T-helper 1 cell treated with Interleukin-12 subunit alpha and Interleukin-12 subunit beta and Interleukin-4 antibody, amounts not matched to agents 30 μg/mL and 1 μg/mL, for 36 hours (primary cell): ENCODE measurements at regions not wholly inside any gene's neighbourhood (a gene's known extent, or its start where the extent isn't known, plus 50 kb on each side); places are given as distances from the start of the nearest gene placed in this dataset.
"Not testable (repeated sequence)": the region's sequence is repeated elsewhere in the genome, so short reads cannot be mapped to it uniquely, and the experiment has no call there.

Source experiments
- H3K27ac Mint-ChIP-seq: one replicate; pipeline ENCODE4 v1.8.0; 2021; ENCODE audit warnings: mild to moderate bottlenecking, mixed read lengths
- H3K27me3 Mint-ChIP-seq: one replicate; pipeline ENCODE4 v1.8.0; 2021; ENCODE audit warnings: low read depth, mixed read lengths
- H3K36me3 Mint-ChIP-seq: one replicate; pipeline ENCODE4 v1.8.0; 2021; ENCODE audit warnings: low read depth, mixed read lengths
- H3K4me1 Mint-ChIP-seq: one replicate; pipeline ENCODE4 v1.8.0; 2021; ENCODE audit warnings: low read depth, mixed read lengths
- H3K4me3 Mint-ChIP-seq: one replicate; pipeline ENCODE4 v1.8.0; 2021; ENCODE audit warnings: mild to moderate bottlenecking, moderate library complexity, mixed read lengths
- H3K9me3 Mint-ChIP-seq: one replicate; pipeline ENCODE4 v1.8.0; 2021; ENCODE audit warnings: mixed read lengths

DNA sequence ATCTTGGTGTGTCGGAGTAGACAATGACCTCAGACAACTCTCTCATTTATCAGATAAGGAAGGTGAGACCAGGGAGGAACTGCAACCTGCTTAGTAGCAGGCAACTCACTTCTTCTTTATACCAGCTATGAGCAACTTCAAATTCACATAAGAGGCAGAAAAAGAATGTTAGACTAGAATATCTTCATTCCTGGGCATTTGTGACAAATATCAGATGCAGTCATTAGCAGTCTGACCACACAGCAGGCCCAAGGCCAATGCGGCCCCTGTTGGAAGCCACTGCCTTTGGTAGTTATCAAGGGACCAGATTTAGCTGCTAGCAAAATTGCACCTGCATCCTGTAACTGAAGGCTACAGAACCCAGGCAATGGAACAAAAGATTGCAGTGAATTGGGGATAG is 219.2 kb upstream of the RASGEF1B start:
- H3K36me3 Mint-ChIP-seq, result no peaks in the 10 kb centered on the region
- no peak overlapping the region for H3K4me3 Mint-ChIP-seq
- H3K27ac Mint-ChIP-seq, result no peak overlapping the region
- no peaks in the 10 kb centered on the region for H3K4me1 Mint-ChIP-seq
- H3K9me3 Mint-ChIP-seq, result no peaks in the 10 kb centered on the region
- peaks cover 5% of the 10 kb centered on the region for H3K27me3 Mint-ChIP-seq

DNA sequence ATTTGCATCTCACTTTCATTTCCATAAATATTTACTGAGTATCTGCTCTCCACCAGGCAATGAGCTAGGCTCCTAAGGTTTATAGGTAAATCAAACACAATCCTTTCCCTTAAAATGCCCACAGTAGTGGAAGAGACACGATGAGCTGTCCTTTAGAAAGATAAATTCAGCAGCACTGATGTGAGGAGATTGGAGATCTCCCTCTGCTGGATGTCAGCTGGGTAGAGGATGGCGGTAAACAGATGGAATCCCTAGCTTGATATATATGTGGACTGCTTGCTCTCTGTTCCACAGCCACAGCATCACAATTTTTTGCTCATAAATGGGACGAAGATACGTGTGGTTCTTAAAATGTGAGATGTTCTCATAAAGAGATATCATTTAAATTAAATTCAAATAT is 216.4 kb upstream of the RASGEF1B start:
- Mint-ChIP-seq H3K4me1 (no peaks in the 10 kb centered on the region), H3K4me3 (no peak overlapping the region), H3K36me3 (no peaks in the 10 kb centered on the region), H3K27me3 (no peaks in the 10 kb centered on the region), H3K27ac (no peak overlapping the region), H3K9me3 (no peaks in the 10 kb centered on the region)

DNA sequence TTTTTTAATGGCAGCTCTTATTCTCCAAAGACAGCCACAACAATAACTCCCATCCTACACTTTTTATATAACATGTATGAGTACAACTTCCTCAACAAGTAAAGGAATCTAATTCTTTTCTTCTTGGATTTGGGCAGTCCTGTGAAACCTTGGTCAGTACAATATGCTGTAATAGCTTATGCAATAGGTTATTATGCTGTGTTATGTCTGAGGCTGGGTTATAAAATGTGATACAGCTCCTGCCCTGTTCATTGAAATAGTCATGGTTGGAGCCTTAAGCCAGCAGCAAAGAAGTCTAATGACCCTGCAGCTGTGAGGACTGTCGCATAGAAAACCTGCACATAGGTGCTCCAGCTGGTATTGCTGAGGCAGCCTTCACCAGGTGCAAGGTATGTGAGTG is 215.8 kb upstream of the RASGEF1B start:
- H3K27ac Mint-ChIP-seq, result no peak overlapping the region
- H3K36me3 Mint-ChIP-seq, result no peaks in the 10 kb centered on the region
- no peaks in the 10 kb centered on the region for H3K4me1 Mint-ChIP-seq
- no peaks in the 10 kb centered on the region for H3K27me3 Mint-ChIP-seq
- no peak overlapping the region for H3K4me3 Mint-ChIP-seq
- H3K9me3 Mint-ChIP-seq, result no peaks in the 10 kb centered on the region

- H3K4me1 Mint-ChIP-seq, result no peaks in the 10 kb centered on the region
- no peak overlapping the region for H3K27ac Mint-ChIP-seq
- H3K36me3 Mint-ChIP-seq, result no peaks in the 10 kb centered on the region
- H3K4me3 Mint-ChIP-seq, result no peak overlapping the region
- H3K9me3 Mint-ChIP-seq, result no peaks in the 10 kb centered on the region
- no peaks in the 10 kb centered on the region for H3K27me3 Mint-ChIP-seq
These were observed 213.4 kb upstream of the RASGEF1B start for GRCh38 chr4:81685104-81685503.

DNA sequence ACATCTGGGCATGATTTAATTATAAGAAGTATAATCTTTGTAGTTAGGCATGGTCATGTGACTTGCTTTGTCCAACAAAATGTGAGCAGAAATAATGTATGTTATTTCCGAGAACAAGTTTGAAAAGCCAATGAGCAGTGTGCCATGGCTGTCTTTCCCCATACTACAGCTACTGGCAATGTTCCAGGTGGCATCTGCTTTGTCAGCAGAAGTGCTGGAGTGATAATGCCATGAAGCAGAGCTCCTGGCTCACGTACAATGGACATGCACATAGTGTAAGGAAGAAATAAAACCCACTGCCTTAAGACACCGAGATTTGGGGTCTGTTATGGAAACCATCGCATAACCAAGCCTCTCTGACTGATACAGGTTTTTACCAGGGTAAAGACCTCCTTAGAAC is 212.6 kb upstream of the RASGEF1B start:
- Mint-ChIP-seq H3K9me3 (no peaks in the 10 kb centered on the region), H3K27ac (no peak overlapping the region), H3K36me3 (no peaks in the 10 kb centered on the region), H3K4me3 (no peak overlapping the region), H3K4me1 (no peaks in the 10 kb centered on the region), H3K27me3 (no peaks in the 10 kb centered on the region)

GRCh38 chr4:81682492-81682891 is 210.8 kb upstream of the RASGEF1B start:
- no peak overlapping the region for H3K4me3 Mint-ChIP-seq
- H3K27ac Mint-ChIP-seq, result no peak overlapping the region
- no peaks in the 10 kb centered on the region for H3K36me3 Mint-ChIP-seq
- H3K27me3 Mint-ChIP-seq, result no peaks in the 10 kb centered on the region
- no peaks in the 10 kb centered on the region for H3K9me3 Mint-ChIP-seq
- no peaks in the 10 kb centered on the region for H3K4me1 Mint-ChIP-seq

DNA sequence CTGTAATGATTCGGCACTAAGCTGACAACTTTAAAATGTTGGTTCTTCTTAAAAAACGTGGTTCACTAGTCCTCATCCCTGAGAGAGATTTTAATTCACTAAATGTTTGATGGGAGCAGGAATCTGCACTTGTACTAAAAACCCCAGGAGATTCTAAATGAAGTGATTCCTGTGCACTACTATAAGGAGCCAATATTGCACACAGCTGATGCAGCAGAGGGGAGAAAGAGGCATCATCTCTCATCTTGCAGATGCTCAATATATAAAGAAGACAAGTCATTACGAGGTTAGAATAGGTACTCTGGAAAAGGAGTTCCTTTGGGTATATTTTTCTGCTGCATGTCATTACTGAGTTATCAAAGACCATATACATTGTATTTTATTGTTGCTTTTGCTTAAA is 207.6 kb upstream of the RASGEF1B start:
- H3K36me3 Mint-ChIP-seq, result no peaks in the 10 kb centered on the region
- H3K27ac Mint-ChIP-seq, result no peak overlapping the region
- no peak overlapping the region for H3K4me3 Mint-ChIP-seq

GRCh38 chr4:81678801-81679200 is 207.1 kb upstream of the RASGEF1B start:
- H3K36me3 Mint-ChIP-seq, result no peaks in the 10 kb centered on the region
- H3K27ac Mint-ChIP-seq, result no peak overlapping the region
- no peaks in the 10 kb centered on the region for H3K9me3 Mint-ChIP-seq
- no peaks in the 10 kb centered on the region for H3K27me3 Mint-ChIP-seq
- H3K4me3 Mint-ChIP-seq, result no peak overlapping the region
- no peaks in the 10 kb centered on the region for H3K4me1 Mint-ChIP-seq

More for the DNA sequence above, 207.6 kb upstream of the RASGEF1B start:
- H3K9me3 Mint-ChIP-seq, result no peaks in the 10 kb centered on the region
- H3K4me1 Mint-ChIP-seq, result no peaks in the 10 kb centered on the region
- H3K27me3 Mint-ChIP-seq, result no peaks in the 10 kb centered on the region

GRCh38 chr4:81676537-81676936 is 204.8 kb upstream of the RASGEF1B start:
- H3K27ac Mint-ChIP-seq, result no peak overlapping the region
- no peaks in the 10 kb centered on the region for H3K27me3 Mint-ChIP-seq
- H3K9me3 Mint-ChIP-seq, result no peaks in the 10 kb centered on the region
- no peaks in the 10 kb centered on the region for H3K36me3 Mint-ChIP-seq
- no peaks in the 10 kb centered on the region for H3K4me1 Mint-ChIP-seq
- no peak overlapping the region for H3K4me3 Mint-ChIP-seq

- H3K27me3 Mint-ChIP-seq, result no peaks in the 10 kb centered on the region
- H3K4me3 Mint-ChIP-seq, result no peak overlapping the region
- H3K9me3 Mint-ChIP-seq, result no peaks in the 10 kb centered on the region
- no peak overlapping the region for H3K27ac Mint-ChIP-seq
- H3K36me3 Mint-ChIP-seq, result no peaks in the 10 kb centered on the region
- H3K4me1 Mint-ChIP-seq, result no peaks in the 10 kb centered on the region
These were observed 204.2 kb upstream of the RASGEF1B start for GRCh38 chr4:81675791-81676393.

- H3K4me1 Mint-ChIP-seq, result no peaks in the 10 kb centered on the region
These were observed 202.3 kb upstream of the RASGEF1B start for GRCh38 chr4:81673961-81674360.

DNA sequence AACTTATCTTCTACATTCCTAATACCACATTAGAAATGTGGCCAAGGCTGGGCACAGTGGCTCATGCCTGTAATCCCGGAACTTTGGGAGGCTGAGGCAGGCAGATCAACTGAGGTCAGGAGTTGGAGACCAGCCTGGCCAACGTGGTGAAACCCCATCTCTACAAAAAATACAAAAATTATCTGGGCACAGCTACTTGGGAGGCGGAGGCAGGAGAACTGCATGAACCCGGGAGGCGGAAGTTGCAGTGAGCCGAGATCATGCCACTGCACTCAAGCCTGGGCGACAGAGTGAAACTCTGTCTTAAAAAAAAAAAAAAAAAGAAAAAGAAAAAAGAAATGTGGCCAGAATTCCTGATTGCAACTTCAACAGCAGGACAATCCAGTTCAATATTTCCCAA is 196.6 kb upstream of the RASGEF1B start:
- H3K27ac Mint-ChIP-seq, H3K27me3 Mint-ChIP-seq, H3K36me3 Mint-ChIP-seq, H3K4me1 Mint-ChIP-seq, H3K9me3 Mint-ChIP-seq, H3K4me3 Mint-ChIP-seq: not testable (repeated sequence)

More at GRCh38 chr4:81673961-81674360, 202.3 kb upstream of the RASGEF1B start:
- H3K4me3 Mint-ChIP-seq, result no peak overlapping the region
- H3K27ac Mint-ChIP-seq, result no peak overlapping the region
- no peaks in the 10 kb centered on the region for H3K9me3 Mint-ChIP-seq
- no peaks in the 10 kb centered on the region for H3K36me3 Mint-ChIP-seq
- H3K27me3 Mint-ChIP-seq, result no peaks in the 10 kb centered on the region

GRCh38 chr4:81667539-81667938 is 195.8 kb upstream of the RASGEF1B start:
- H3K36me3 Mint-ChIP-seq, result no peaks in the 10 kb centered on the region
- H3K4me1 Mint-ChIP-seq, result no peaks in the 10 kb centered on the region
- no peaks in the 10 kb centered on the region for H3K9me3 Mint-ChIP-seq
- no peak overlapping the region for H3K27ac Mint-ChIP-seq
- H3K4me3 Mint-ChIP-seq, result no peak overlapping the region
- no peaks in the 10 kb centered on the region for H3K27me3 Mint-ChIP-seq

DNA sequence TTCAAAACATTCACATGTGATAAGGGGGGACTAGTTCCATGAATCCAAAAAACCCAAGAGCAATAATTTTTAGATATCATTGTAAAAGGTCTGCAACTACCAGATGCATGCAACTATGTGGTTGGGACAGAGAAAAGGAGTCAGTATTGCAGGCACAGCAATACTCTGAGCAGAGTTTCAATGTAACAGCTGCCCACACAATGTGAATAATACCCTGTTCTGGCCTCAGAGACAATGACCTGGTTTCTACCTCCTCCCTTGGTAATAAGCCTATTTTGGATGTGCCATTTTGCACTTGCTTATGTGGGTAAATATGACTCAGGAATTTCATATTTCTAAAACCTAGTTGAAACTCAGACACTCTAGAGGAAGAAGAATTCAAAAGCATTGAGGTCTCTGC is 194.8 kb upstream of the RASGEF1B start:
- H3K36me3 Mint-ChIP-seq, result no peaks in the 10 kb centered on the region
- H3K27me3 Mint-ChIP-seq, result no peaks in the 10 kb centered on the region

DNA sequence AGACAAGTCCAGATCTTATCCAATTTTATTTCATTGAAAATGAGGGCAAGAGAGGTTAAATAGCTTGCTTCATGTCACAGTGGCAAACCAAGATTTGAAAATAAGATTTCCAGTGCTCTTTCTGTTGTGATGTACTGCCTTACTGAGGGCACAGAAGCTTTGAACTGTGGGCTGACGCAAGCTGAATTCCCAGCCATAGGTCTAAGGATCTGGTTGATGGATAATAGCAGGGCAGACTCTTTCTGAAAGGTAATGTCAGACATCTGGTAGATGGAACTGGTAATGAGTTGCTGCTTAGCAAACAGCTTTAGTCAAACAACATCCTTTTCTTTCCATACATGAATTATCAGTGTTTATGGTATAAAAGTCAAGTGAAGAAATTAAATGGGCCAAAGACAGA is 193.9 kb upstream of the RASGEF1B start:
- Mint-ChIP-seq H3K4me1 (no peaks in the 10 kb centered on the region), H3K36me3 (no peaks in the 10 kb centered on the region), H3K4me3 (no peak overlapping the region), H3K27ac (no peak overlapping the region), H3K9me3 (peaks cover 3% of the 10 kb centered on the region), H3K27me3 (no peaks in the 10 kb centered on the region)

More for the DNA sequence above, 194.8 kb upstream of the RASGEF1B start:
- H3K9me3 Mint-ChIP-seq, result no peaks in the 10 kb centered on the region
- no peak overlapping the region for H3K4me3 Mint-ChIP-seq
- no peak overlapping the region for H3K27ac Mint-ChIP-seq
- no peaks in the 10 kb centered on the region for H3K4me1 Mint-ChIP-seq

DNA sequence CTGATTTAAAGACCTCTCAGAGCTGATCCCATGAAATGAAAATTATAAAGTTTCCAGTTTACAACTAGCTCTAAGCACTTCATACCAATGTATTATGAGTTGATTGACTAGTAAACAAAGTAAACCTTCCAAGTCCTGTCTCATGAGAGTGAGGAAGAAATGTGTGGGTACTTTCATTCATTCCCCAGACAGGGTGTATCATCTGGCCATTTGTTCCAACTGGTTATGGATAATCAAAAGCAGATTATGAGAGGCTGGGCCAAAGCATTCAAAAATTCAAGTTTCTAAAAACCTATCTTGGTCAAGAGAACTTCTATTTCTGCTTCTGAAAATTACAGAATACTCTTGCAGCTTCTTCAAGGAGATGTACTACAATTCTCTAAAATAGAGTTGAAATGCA is 193.3 kb upstream of the RASGEF1B start:
- Mint-ChIP-seq H3K9me3 (peaks cover 8% of the 10 kb centered on the region), H3K27me3 (no peaks in the 10 kb centered on the region), H3K4me1 (no peaks in the 10 kb centered on the region), H3K27ac (no peak overlapping the region), H3K36me3 (no peaks in the 10 kb centered on the region), H3K4me3 (no peak overlapping the region)
